ENCODE measurements at regions not wholly inside any gene's neighbourhood (a gene's known extent, or its start where the extent isn't known, plus 50 kb on each side); places are given as distances from the start of the nearest gene placed in this dataset.

- TF ChIP-seq CTCF (conservative IDR thresholded peaks at IDR 0.05; ENCODE audit: low read length): no peak
- TF ChIP-seq EZH2phosphoT487 (IDR thresholded peaks at IDR 0.05; ENCODE audit: borderline replicate concordance): no peak
These were observed 338.9 kb downstream of the PCDH17 start for GRCh38 chr13:57970404-57970803.
